ENCODE measurements at regions not wholly inside any gene's neighbourhood (a gene's known extent, or its start where the extent isn't known, plus 50 kb on each side); places are given as distances from the start of the nearest gene placed in this dataset.
A peak's percentile ranks its signal among the peaks of the same experiment; 100 is the strongest.

DNA sequence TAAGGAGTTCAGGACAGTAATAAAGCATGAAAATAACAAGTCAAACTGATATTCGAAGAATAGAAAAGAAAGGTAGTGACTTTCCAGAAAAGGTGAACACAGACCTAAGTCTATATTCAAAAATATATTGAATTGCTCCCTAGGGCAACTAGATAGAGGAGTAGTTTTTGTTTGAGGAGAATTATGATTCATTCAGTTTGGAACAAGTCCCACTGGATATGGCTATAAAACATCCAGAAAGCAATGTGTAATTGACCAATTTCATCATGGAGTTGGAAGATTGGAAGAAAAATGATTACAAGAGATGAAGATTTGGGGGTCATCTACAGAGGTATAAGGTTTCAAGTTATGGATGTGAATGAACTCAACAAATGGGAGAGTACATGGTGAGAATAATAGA is 117.5 kb upstream of the ZNF462 start:
- no peak overlapping the region for H3K4me3 ChIP-seq (ENCODE audit: low read depth, low read length, poor library complexity, severe bottlenecking)
- H3K36me3 ChIP-seq (ENCODE audit: insufficient read depth, low read length): no peaks in the 10 kb centered on the region

DNA sequence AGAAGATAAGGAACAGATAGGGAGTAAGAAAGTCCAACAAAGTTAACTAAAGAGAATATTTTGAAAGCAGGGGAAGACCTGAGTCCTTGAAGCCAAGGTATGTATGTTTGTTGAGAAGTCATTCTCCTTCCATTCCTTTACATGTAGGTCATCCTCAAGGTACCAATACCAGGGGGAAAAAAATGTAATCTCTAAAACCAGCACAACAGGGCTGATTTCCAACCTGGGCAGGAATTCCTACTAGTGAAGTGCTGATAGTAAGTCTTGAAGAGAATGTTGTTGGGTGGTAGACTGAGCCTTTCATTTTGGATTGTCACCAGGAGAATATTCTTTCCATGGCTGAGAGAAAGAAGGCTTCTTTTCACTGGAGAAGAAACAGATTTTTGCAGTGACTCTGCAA is 117.1 kb upstream of the ZNF462 start:
- ChIA-PET POLR2A (no interaction called here), CTCF (ENCODE audit: unreplicated experiment) (no interaction called here)
- intact Hi-C loops (cut with micrococcal nuclease; ENCODE audit: unreplicated experiment): no loop called here
- no TSS peak for BruUV-seq (replicated peaks)
- TF ChIP-seq, protein P1, sequence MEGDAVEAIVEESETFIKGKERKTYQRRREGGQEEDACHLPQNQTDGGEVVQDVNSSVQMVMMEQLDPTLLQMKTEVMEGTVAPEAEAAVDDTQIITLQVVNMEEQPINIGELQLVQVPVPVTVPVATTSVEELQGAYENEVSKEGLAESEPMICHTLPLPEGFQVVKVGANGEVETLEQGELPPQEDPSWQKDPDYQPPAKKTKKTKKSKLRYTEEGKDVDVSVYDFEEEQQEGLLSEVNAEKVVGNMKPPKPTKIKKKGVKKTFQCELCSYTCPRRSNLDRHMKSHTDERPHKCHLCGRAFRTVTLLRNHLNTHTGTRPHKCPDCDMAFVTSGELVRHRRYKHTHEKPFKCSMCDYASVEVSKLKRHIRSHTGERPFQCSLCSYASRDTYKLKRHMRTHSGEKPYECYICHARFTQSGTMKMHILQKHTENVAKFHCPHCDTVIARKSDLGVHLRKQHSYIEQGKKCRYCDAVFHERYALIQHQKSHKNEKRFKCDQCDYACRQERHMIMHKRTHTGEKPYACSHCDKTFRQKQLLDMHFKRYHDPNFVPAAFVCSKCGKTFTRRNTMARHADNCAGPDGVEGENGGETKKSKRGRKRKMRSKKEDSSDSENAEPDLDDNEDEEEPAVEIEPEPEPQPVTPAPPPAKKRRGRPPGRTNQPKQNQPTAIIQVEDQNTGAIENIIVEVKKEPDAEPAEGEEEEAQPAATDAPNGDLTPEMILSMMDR (conservative IDR thresholded peaks at IDR 0.05; ENCODE audit: low read length): no peak
- TF ChIP-seq EZH2phosphoT487 (IDR thresholded peaks at IDR 0.05; ENCODE audit: borderline replicate concordance, low read depth, low read length): no peak
- Histone ChIP-seq H2AFZ (ENCODE audit: low read length) (no peak overlapping the region), H3K9me3 (ENCODE audit: low read length) (no peaks in the 10 kb centered on the region), H3K79me2 (ENCODE audit: insufficient read depth, low read depth, low read length) (no peaks in the 10 kb centered on the region), H3K4me3 (ENCODE audit: low read depth, low read length, poor library complexity, severe bottlenecking) (no peak overlapping the region), H4K20me1 (ENCODE audit: insufficient read depth, low read length) (no peaks in the 10 kb centered on the region), H3K4me1 (ENCODE audit: insufficient read depth, low read length, poor library complexity, severe bottlenecking) (peaks cover 2% of the 10 kb centered on the region), H3K27ac (ENCODE audit: low read depth, low read length, poor library complexity, severe bottlenecking) (no peak overlapping the region), H3K4me2 (ENCODE audit: low read length) (no peak overlapping the region), H3K9me2 (ENCODE audit: insufficient read depth, low read length) (no peaks in the 10 kb centered on the region), H3K36me3 (ENCODE audit: insufficient read depth, low read length) (no peaks in the 10 kb centered on the region)
- no peak for DNase-seq (ENCODE audit: low spot score)

More for the DNA sequence above, 117.5 kb upstream of the ZNF462 start:
- no peak overlapping the region for H3K27ac ChIP-seq (ENCODE audit: low read depth, low read length, poor library complexity, severe bottlenecking)
- H3K4me1 ChIP-seq (ENCODE audit: insufficient read depth, low read length, poor library complexity, severe bottlenecking): no peaks in the 10 kb centered on the region
- TF ChIP-seq, protein P1 (conservative IDR thresholded peaks at IDR 0.05; ENCODE audit: low read length): no peak
- TF ChIP-seq EZH2phosphoT487 (IDR thresholded peaks at IDR 0.05; ENCODE audit: borderline replicate concordance, low read depth, low read length): no peak
- no peak overlapping the region for H3K4me2 ChIP-seq (ENCODE audit: low read length)
- H3K9me2 ChIP-seq (ENCODE audit: insufficient read depth, low read length): no peaks in the 10 kb centered on the region
- no peak for DNase-seq (ENCODE audit: low spot score)
- CTCF ChIA-PET (ENCODE audit: unreplicated experiment): no interaction called here
- POLR2A ChIA-PET: no interaction called here
- no peak overlapping the region for H2AFZ ChIP-seq (ENCODE audit: low read length)
- no TSS peak for BruUV-seq (replicated peaks)
- H4K20me1 ChIP-seq (ENCODE audit: insufficient read depth, low read length): no peaks in the 10 kb centered on the region
- intact Hi-C loops (cut with micrococcal nuclease; ENCODE audit: unreplicated experiment): no loop called here
- H3K79me2 ChIP-seq (ENCODE audit: insufficient read depth, low read depth, low read length): no peaks in the 10 kb centered on the region
- no peaks in the 10 kb centered on the region for H3K9me3 ChIP-seq (ENCODE audit: low read length)

DNA sequence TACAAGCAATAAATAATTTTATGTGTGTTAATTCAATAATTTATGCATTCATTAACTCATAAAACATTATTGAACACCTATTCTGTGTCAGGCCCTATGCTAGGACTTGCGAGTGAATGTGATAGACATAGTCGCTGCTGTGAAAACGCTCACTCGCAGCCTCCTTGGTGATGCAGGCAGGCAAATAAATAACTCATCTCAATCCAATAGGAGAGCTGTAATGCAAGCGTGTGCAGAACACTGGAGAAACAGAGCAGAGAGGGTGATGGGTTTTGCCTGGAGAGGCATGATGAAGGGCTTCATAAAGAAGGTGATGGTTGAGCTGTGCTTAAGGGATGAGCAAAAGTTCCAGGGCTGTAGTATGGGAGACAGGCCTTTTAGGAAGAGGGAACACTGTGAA is 111.3 kb upstream of the ZNF462 start:
- TF ChIP-seq EZH2phosphoT487 (IDR thresholded peaks at IDR 0.05; ENCODE audit: borderline replicate concordance, low read depth, low read length): no peak
- TF ChIP-seq, protein P1 (conservative IDR thresholded peaks at IDR 0.05; ENCODE audit: low read length): no peak
- peak overlapping the region; percentile 71 for H3K4me2 ChIP-seq (ENCODE audit: low read length)
- H4K20me1 ChIP-seq (ENCODE audit: insufficient read depth, low read length): no peaks in the 10 kb centered on the region
- no TSS peak for BruUV-seq (replicated peaks)
- POLR2A ChIA-PET: no interaction called here
- DNase-seq (ENCODE audit: low spot score): no peak
- H3K79me2 ChIP-seq (ENCODE audit: insufficient read depth, low read depth, low read length): no peaks in the 10 kb centered on the region
- no peaks in the 10 kb centered on the region for H3K9me3 ChIP-seq (ENCODE audit: low read length)
- CTCF ChIA-PET (ENCODE audit: unreplicated experiment): no interaction called here
- H3K4me3 ChIP-seq (ENCODE audit: low read depth, low read length, poor library complexity, severe bottlenecking): no peak overlapping the region
- peak overlapping the region; percentile 93 for H3K27ac ChIP-seq (ENCODE audit: low read depth, low read length, poor library complexity, severe bottlenecking)
- H3K36me3 ChIP-seq (ENCODE audit: insufficient read depth, low read length): no peaks in the 10 kb centered on the region
- peaks cover 59% of the 10 kb centered on the region for H3K4me1 ChIP-seq (ENCODE audit: insufficient read depth, low read length, poor library complexity, severe bottlenecking)
- H2AFZ ChIP-seq (ENCODE audit: low read length): peak overlapping the region; percentile 84; the same call in 1 of the 2 replicates
- no peaks in the 10 kb centered on the region for H3K9me2 ChIP-seq (ENCODE audit: insufficient read depth, low read length)
- intact Hi-C loops (cut with micrococcal nuclease; ENCODE audit: unreplicated experiment): loop anchor here (10.0 kb wide), 1 partner anchor 533 kb away; the partner anchor contains the start of gene RAD23B
